HuH-7.5 (cell line): ENCODE measurements at regions not wholly inside any gene's neighbourhood (a gene's known extent, or its start where the extent isn't known, plus 50 kb on each side); places are given as distances from the start of the nearest gene placed in this dataset.
A peak's percentile ranks its signal among the peaks of the same experiment; 100 is the strongest.
"Not testable (repeated sequence)": the region's sequence is repeated elsewhere in the genome, so short reads cannot be mapped to it uniquely, and the experiment has no call there.

Experiments
- DNase-seq: peaks from one replicate; pipeline ENCODE4 v3.0.0; 2011; ENCODE audit warnings: low spot score

- no peak for DNase-seq
Measured at GRCh38 chr3:80334534-80334933, 566.7 kb upstream of the ROBO1 start.

DNA sequence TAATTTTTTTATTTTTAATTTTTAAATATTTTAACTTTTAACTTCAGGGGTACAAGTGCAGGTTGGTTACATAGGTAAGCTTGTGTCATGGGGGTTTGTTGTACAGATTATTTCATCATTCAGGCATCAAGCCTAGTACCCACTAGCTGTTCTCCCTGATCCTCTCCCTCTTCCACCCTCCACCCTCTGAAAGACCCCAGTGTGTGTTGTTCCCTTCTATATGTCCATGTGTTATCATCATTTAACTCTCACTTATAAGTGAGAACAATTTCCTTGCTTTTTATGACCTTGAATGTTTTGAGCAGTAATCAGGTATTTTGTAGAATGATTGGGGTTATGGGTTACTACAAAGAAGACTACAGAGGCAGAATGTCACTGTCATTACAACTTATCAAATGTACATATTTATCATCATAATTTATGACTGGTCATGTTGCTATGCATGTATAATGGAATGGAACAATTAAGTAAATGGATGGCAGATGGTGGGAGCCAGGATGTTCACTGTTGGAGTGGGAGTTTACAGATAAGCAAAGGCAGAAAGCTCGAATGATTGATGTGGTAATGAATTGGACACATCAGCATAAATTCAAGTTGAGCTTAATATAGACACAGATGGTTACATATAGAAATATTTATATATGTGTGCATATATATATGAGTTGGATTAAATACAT lies 563.8 kb upstream of the ROBO1 start:
- DNase-seq = no peak

- DNase-seq = not testable (repeated sequence)
Measured at GRCh38 chr3:80314541-80314940, 546.7 kb upstream of the ROBO1 start.

DNA sequence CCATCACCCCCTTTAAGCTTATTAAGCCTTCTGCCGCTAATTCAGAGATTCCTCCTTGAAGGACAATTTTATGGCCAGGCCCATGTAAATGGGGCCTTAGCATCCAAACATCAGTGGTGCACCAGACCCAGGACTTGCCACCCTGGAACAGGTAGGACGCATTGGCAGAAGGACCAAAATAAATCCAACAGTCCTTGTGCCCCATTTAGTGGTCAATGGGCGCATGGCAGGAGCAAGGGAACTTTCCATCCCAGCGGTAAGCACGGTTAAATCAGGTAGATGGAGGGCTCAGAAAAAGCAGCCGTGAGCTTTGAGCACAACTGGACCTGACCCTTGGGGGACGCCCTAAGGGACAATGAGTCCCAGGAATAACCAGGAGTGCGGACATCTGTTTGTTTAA lies 540.8 kb upstream of the ROBO1 start:
- DNase-seq = no peak

DNA sequence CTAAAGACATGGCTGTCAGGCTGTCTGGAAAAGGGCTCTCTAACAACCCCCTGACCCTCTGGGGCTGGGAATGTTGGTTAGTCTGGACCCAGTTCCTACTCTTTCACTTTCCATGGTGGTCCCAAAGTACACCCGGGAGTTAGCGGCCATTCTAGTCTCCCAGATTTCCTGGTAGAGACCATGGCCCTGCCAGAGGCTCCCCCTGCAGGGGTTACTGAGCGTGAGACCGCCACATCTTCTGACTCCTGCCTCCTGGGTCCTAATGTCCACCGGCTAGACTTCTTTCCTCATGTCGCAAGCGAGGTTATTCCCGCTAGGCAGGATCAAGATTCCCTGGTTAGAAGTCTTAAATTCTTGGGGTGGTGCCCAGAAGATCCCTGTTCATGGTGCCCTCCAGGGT lies 540.0 kb upstream of the ROBO1 start:
- peak; percentile 3 for DNase-seq

DNA sequence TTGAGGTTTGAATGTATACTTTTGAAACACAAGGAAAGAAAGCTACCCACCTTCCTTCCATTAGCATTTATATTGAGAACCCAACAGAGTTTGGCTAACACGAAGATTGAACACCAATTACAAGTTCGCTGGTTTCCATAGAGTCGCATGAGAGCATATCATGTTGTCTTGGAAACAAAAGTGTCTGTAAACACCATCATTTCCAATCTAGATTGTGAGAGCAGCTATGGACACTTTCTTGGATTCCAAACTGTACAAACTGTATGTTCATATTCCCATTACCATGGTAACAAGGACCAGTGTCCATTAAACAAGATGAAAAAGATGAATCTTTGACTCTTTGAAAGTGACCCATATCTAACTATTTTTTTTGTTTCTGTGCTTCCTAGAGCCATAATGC lies 529.9 kb upstream of the ROBO1 start:
- no peak for DNase-seq

- DNase-seq = no peak
Measured at GRCh38 chr3:80285388-80285787, 517.6 kb upstream of the ROBO1 start.

DNA sequence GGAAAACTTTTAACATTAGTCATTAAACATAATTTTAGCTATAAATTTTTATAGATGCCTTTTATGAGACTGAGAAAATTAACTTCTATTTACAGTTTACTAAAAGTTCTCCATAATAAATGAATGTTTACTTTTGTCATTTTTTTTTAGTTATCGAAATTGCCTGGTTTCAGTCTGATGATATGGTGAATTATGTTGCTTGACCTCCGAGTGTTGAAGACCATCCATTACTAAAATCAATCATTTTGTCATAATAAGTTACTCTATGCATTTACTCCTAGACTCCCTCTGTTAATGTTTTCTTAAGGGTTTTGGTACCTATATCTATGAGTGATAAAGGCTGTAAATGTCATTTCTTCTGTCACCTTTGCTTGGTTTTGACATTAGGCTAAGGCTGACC lies 516.0 kb upstream of the ROBO1 start:
- DNase-seq = no peak

DNA sequence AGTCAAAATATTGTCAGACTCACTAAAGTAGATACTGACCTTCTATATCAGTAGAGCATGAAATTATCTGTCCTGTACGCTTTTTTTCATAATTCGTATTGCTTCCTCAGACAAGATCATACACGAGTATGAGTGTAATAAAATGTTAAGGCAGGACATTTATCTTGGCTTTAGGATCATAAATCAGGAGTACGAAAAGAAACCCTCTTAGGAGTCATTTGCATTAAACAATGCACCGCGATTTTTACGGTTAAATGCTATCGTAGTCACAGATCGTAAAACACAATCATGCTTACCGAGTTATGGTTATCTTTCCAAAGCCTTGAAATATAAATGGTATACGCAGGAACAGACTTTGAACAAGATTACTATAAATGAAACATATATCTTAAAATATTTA lies 510.3 kb upstream of the ROBO1 start:
- DNase-seq = no peak

DNA sequence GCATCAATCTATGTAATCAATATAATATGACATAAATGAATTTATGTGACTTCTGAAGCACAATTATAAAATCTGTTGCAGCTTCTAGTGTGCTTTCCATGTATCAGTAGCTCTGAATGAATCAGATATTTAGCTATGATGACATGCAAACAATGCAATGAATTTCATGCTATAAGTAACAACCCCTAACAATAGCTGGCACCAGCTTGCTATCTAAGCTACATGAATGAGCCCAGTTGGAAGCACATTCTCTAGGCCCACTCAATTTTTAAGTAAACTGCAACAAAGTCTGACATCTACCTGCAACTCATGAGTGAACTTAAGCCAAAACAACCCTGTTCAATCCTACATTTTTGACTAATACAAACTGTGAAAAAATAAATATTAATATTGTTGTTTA lies 507.3 kb upstream of the ROBO1 start:
- no peak for DNase-seq

GRCh38 chr3:80263260-80263659 lies 495.5 kb upstream of the ROBO1 start:
- DNase-seq = no peak

- no peak for DNase-seq
Measured at GRCh38 chr3:80261082-80261481, 493.3 kb upstream of the ROBO1 start.

GRCh38 chr3:80259736-80260135 lies 491.9 kb upstream of the ROBO1 start:
- DNase-seq = no peak

- no peak for DNase-seq
Measured at GRCh38 chr3:80252113-80252512, 484.3 kb upstream of the ROBO1 start.

DNA sequence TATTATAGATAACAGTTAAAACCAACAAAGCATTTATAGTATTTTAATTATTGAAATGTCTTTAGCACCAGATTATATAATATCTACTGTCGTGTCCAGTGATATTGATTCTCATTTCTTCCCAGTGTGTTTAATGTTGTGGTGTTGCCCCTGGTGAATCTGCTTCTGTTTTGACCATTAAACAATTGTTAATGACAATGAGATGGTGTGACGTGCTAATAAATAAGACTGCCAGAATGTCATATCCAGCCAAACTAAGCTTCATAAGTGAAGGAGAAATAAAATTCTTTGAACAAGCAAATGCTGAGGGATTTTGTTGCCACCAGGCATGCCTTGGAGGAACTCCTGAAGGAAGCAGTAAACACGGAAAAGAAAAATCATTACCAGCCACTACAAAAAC lies 480.0 kb upstream of the ROBO1 start:
- DNase-seq = no peak

DNA sequence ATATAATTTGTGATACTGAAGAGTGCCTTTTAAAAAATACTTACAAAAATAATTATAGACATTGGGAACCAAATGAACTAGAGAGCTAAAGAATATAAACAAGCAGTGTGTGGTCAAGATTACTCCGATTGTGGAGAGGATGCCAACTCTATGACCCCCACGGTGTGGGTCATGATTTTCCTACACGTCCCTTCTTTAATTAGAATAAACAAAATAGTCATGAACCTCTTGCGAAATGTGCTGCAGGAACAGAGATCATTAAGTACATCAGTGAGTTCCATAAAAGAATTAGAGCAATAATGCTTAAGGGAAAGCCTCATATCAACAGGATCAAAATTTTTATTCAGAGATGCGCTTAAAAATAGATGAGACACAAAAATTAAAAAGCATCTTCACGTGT lies 476.6 kb upstream of the ROBO1 start:
- no peak for DNase-seq

DNA sequence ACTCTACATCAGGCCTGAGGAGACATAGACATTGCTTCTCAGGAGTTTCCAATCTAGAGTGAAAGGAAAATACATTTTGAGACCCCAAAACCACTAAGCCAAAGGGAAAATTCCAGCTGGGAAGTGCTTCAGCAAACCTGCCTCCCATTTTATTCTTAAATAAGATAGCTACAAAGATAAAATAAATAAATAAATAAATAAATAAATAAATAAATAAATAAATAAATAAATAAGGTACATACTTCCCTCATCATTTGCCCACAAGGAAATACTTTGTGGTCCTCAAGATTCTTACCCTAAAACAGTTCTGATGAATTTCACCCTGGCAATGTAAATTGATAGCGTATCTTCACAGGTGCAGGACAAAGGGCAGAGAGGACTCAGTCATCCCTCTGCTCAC lies 474.0 kb upstream of the ROBO1 start:
- no peak for DNase-seq

GRCh38 chr3:80239301-80239700 lies 471.5 kb upstream of the ROBO1 start:
- DNase-seq = no peak

- DNase-seq = no peak
Measured at GRCh38 chr3:80238606-80239005, 470.8 kb upstream of the ROBO1 start.

DNA sequence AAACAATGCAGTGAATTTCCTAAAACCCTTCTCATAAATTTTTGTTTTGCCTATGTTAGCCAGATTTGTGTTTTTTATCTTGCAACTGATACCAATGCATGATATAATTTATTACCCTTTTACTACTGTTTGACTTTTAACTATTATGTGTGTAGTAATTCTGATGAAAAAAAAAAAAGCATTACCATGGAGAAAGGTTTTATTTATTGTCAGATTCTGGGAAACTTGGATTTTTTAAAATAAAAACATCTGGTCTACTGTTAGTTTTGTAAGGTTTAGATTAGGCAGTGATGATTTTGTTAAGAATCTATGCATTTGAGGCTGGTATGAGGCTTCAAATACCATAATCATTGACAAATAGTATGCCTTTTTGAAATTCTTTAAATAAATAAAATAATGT lies 470.4 kb upstream of the ROBO1 start:
- no peak for DNase-seq

DNA sequence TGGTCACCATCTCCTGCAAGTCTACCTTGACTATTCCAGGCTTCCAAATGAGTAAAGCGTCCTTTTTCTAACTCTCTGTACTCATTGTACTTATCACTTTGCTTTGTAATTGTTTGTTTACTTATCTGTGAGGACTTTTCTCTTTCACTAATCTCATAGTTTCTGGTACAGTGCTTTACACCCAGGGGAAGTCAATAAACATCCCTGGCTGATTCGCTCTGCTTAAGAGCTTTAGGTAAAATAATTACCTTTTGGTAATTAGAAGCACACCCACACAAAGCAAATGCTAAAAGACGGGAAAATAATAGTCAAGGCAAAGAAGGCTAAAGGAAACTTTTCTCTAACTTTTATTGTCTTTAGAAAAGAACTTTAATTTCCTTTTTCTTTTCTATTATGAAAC lies 466.9 kb upstream of the ROBO1 start:
- no peak for DNase-seq

DNA sequence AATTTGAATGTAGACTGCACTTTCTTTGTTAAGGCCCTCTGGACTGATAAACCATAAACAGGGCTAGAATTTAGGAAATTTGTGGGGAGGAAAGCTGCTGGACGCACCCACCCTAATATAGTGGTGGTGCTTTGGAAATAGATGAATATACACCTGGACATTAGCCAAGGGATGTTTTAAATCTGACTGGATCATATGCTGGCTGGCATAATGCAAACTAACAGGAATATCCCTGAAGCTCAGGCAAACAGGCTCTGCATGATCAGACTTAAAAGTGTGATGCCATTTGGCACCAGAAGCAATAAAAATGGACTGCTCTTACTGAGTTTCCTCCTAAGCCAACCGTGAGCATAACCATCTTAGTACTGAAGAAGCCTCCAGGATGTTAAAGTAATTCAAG lies 465.8 kb upstream of the ROBO1 start:
- no peak for DNase-seq

DNA sequence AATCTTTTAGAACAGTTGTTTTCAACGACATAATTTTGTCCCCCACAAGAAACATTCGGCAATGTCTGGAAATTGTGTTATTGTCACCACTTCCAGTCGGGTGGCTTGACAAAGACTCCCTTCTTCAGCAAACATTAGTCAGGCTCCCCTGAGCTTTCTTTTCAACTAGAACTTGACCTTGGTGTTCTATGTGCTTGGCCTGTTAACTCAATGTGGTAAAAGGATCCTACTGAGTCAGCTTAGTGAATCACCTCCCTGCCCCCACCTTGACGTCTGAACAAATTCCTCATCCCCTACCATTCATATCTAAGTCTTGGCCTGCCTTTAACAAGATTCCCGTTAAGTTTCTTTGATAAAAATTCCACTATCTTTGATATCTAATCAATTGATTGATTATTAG lies 465.0 kb upstream of the ROBO1 start:
- DNase-seq = no peak

DNA sequence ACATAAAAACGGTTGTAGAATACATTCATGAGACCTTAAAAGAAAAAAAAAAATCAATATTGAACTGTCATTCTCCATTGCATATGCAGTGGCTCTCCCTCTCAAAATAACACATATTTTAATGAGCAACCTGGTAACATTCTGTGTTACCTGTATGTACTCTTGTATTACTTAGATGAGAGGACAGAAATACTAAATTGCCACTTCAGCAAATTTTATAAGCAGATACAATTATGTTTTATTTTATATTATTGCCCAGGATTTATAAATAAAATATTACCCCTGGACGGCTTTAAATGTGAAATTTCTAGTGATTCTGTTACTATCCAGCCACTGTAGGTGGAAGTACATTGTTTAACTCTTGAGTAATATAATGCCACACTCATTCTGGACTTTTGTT lies 463.2 kb upstream of the ROBO1 start:
- no peak for DNase-seq

GRCh38 chr3:80227216-80227615 lies 459.4 kb upstream of the ROBO1 start:
- no peak for DNase-seq
